ENCODE measurements at regions not wholly inside any gene's neighbourhood (a gene's known extent, or its start where the extent isn't known, plus 50 kb on each side); places are given as distances from the start of the nearest gene placed in this dataset.

DNA sequence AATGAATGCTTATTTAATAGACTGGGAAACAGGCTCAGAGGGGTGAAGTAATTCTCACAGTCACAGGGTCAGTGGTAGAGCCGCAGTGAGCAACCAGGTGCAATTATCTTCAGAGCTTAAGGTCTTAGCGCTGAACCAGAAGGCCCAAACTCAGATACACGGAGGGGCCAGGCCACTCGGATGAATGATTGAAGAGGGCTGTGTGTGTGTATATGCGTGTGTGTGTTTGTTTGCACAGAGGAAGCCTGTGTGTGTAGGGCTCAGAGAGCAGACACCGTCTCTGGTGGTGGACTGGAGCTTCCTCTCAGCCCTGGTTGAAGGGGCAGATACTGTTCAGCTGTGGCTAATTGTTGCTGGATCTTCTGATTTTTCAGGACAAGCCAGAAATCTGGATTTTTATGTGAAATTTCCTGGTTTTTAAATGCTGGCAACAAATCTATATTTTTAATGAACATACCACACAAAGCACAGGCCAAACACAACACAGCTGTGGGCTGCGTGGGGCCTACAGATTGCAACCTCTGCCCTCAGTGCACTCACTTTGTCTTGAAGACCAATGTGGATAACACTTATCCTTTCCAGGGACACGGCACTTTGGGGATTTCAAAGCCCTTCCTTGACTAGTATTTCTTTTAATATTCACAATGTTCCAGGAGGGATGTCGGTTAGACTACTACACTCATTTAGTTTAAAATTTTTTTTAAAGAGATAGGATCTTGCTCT is 94.5 kb upstream of the NRXN3 start:
- TF ChIP-seq, protein P1, sequence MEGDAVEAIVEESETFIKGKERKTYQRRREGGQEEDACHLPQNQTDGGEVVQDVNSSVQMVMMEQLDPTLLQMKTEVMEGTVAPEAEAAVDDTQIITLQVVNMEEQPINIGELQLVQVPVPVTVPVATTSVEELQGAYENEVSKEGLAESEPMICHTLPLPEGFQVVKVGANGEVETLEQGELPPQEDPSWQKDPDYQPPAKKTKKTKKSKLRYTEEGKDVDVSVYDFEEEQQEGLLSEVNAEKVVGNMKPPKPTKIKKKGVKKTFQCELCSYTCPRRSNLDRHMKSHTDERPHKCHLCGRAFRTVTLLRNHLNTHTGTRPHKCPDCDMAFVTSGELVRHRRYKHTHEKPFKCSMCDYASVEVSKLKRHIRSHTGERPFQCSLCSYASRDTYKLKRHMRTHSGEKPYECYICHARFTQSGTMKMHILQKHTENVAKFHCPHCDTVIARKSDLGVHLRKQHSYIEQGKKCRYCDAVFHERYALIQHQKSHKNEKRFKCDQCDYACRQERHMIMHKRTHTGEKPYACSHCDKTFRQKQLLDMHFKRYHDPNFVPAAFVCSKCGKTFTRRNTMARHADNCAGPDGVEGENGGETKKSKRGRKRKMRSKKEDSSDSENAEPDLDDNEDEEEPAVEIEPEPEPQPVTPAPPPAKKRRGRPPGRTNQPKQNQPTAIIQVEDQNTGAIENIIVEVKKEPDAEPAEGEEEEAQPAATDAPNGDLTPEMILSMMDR (IDR thresholded peaks at IDR 0.05; ENCODE audit: insufficient read depth, low read length, poor library complexity, severe bottlenecking): no peak
- TF ChIP-seq EZH2phosphoT487 (conservative IDR thresholded peaks at IDR 0.05; ENCODE audit: low read length): no peak

Data from SU-DHL-6 (cell line).